ENCODE measurements at regions not wholly inside any gene's neighbourhood (a gene's known extent, or its start where the extent isn't known, plus 50 kb on each side); places are given as distances from the start of the nearest gene placed in this dataset.
A peak's percentile ranks its signal among the peaks of the same experiment; 100 is the strongest.

GRCh38 chr1:39088658-39089057 lies 62.5 kb downstream of the NDUFS5 start:
- no peak for TF ChIP-seq EZH2 (IDR thresholded peaks at IDR 0.05; ENCODE audit: borderline replicate concordance, low read depth, low read length, poor library complexity, severe bottlenecking)
- TF ChIP-seq CTCF (conservative IDR thresholded peaks at IDR 0.05; ENCODE audit: low read depth, low read length), result peak; percentile 35; the same call in 1 of the 2 replicates
